ENCODE measurements at regions not wholly inside any gene's neighbourhood (a gene's known extent, or its start where the extent isn't known, plus 50 kb on each side); places are given as distances from the start of the nearest gene placed in this dataset.

DNA sequence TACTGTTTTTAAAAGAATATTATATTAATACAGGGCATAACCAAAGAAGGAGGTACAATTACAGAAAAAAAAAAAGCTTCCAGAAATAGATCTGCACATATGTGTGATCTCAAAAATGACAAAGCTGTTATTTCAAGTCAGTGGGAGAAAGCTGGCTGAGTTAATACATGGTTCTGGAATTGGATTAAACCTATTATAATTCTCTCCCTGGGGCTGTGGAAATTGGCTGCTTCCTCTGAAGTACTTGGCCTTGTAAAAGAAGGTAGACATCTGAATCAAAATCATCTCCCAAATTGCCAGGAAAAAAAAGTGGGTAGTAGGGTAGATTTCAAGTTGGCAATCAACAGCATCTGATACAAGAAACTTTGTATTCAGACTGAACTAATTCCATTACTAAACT, 723.9 kb upstream of the ALCAM start:
- dilution Hi-C loops (cut with MboI; ENCODE audit: extremely low pct_ligation_motif_present, low sequenced_read_pairs): no loop called here
- no peaks in the 10 kb centered on the region for H3K9me3 ChIP-seq (ENCODE audit: control insufficient read depth, low read depth, low read length)
- no peaks in the 10 kb centered on the region for H3K27me3 ChIP-seq (ENCODE audit: control insufficient read depth, extremely low read depth, insufficient read depth, low read length)
- H3K79me2 ChIP-seq (ENCODE audit: control insufficient read depth, insufficient read depth, low read length): no peaks in the 10 kb centered on the region
- H3K27ac ChIP-seq (ENCODE audit: control insufficient read depth, insufficient read depth, low read length): no peak overlapping the region
- H4K20me1 ChIP-seq (ENCODE audit: control insufficient read depth, extremely low read depth, insufficient read depth, low read length): no peaks in the 10 kb centered on the region
- H3K4me3 ChIP-seq (ENCODE audit: control insufficient read depth in 2 of 3, extremely low read depth in 1 of 3, insufficient read depth in 2 of 3, low read depth in 1 of 3, low read length in 3 of 3): no peak overlapping the region
- TF ChIP-seq, protein P1, sequence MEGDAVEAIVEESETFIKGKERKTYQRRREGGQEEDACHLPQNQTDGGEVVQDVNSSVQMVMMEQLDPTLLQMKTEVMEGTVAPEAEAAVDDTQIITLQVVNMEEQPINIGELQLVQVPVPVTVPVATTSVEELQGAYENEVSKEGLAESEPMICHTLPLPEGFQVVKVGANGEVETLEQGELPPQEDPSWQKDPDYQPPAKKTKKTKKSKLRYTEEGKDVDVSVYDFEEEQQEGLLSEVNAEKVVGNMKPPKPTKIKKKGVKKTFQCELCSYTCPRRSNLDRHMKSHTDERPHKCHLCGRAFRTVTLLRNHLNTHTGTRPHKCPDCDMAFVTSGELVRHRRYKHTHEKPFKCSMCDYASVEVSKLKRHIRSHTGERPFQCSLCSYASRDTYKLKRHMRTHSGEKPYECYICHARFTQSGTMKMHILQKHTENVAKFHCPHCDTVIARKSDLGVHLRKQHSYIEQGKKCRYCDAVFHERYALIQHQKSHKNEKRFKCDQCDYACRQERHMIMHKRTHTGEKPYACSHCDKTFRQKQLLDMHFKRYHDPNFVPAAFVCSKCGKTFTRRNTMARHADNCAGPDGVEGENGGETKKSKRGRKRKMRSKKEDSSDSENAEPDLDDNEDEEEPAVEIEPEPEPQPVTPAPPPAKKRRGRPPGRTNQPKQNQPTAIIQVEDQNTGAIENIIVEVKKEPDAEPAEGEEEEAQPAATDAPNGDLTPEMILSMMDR (optimal IDR thresholded peaks at IDR 0.05 in 1 of 3, IDR thresholded peaks at IDR 0.05 in 1 of 3, conservative IDR thresholded peaks at IDR 0.05 in 1 of 3; ENCODE audit: extremely low read depth in 1 of 3, insufficient read depth in 2 of 3, low read length in 3 of 3): no peak
- no peak for TF ChIP-seq EZH2 (IDR thresholded peaks at IDR 0.05; ENCODE audit: low read length)
- FAIRE-seq (no peak), DNase-seq (ENCODE audit: low read depth, low spot score) (no peak)
- H3K9ac ChIP-seq (ENCODE audit: control insufficient read depth, extremely low read depth, insufficient read depth, low read length): no peak overlapping the region
- no peak overlapping the region for H2AFZ ChIP-seq (ENCODE audit: control insufficient read depth, low read length)
- H3K36me3 ChIP-seq (ENCODE audit: control insufficient read depth in 2 of 2, extremely low read depth in 1 of 2, insufficient read depth in 2 of 2, low read length in 2 of 2): no peaks in the 10 kb centered on the region
- no peaks in the 10 kb centered on the region for H3K4me1 ChIP-seq (ENCODE audit: control insufficient read depth, extremely low read depth, insufficient read depth, low read length)
- H3K9me1 ChIP-seq (ENCODE audit: control insufficient read depth, extremely low read depth, insufficient read depth, low read length): no peaks in the 10 kb centered on the region
- H3K4me2 ChIP-seq (ENCODE audit: control insufficient read depth, extremely low read depth, insufficient read depth, low read depth, low read length): no peak overlapping the region

DNA sequence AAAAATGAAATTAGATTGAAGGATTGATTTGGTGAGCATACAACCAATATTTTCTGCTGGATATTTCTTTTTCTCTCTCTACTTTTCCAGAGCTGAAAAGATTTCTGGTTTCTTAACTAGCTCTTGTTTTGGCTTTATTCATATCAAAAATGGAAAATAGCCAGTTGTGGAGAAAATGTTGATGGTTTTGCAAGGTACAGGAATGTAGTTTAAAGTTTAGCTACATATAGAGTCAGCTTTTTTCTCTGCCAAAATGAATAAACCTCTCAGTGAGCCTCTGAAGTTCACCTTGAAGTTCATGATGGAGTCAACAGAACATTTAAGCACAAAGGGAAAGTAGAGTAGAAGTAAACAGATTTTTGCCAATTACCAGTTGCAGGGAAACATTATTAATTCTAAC, 720.5 kb upstream of the ALCAM start:
- Histone ChIP-seq H3K9me3 (ENCODE audit: control insufficient read depth, low read depth, low read length) (no peaks in the 10 kb centered on the region), H2AFZ (ENCODE audit: control insufficient read depth, low read length) (no peak overlapping the region), H3K9me1 (ENCODE audit: control insufficient read depth, extremely low read depth, insufficient read depth, low read length) (no peaks in the 10 kb centered on the region), H3K9ac (ENCODE audit: control insufficient read depth, extremely low read depth, insufficient read depth, low read length) (no peak overlapping the region), H3K27me3 (ENCODE audit: control insufficient read depth, extremely low read depth, insufficient read depth, low read length) (no peaks in the 10 kb centered on the region), H3K4me1 (ENCODE audit: control insufficient read depth, extremely low read depth, insufficient read depth, low read length) (no peaks in the 10 kb centered on the region), H3K4me2 (ENCODE audit: control insufficient read depth, extremely low read depth, insufficient read depth, low read depth, low read length) (no peak overlapping the region), H4K20me1 (ENCODE audit: control insufficient read depth, extremely low read depth, insufficient read depth, low read length) (no peaks in the 10 kb centered on the region), H3K27ac (ENCODE audit: control insufficient read depth, insufficient read depth, low read length) (no peak overlapping the region), H3K36me3 (ENCODE audit: control insufficient read depth in 2 of 2, extremely low read depth in 1 of 2, insufficient read depth in 2 of 2, low read length in 2 of 2) (no peaks in the 10 kb centered on the region), H3K79me2 (ENCODE audit: control insufficient read depth, insufficient read depth, low read length) (no peaks in the 10 kb centered on the region), H3K4me3 (ENCODE audit: control insufficient read depth in 2 of 3, extremely low read depth in 1 of 3, insufficient read depth in 2 of 3, low read depth in 1 of 3, low read length in 3 of 3) (no peak overlapping the region)
- DNase-seq (ENCODE audit: low read depth, low spot score): no peak
- dilution Hi-C loops (cut with MboI; ENCODE audit: extremely low pct_ligation_motif_present, low sequenced_read_pairs): no loop called here
- no peak for FAIRE-seq
- no peak for TF ChIP-seq EZH2 (IDR thresholded peaks at IDR 0.05; ENCODE audit: low read length)
- TF ChIP-seq, protein P1 (optimal IDR thresholded peaks at IDR 0.05 in 1 of 3, IDR thresholded peaks at IDR 0.05 in 1 of 3, conservative IDR thresholded peaks at IDR 0.05 in 1 of 3; ENCODE audit: extremely low read depth in 1 of 3, insufficient read depth in 2 of 3, low read length in 3 of 3): no peak
